Esophagus (tissue), 2 donors: ENCODE measurements at regions not wholly inside any gene's neighbourhood (a gene's known extent, or its start where the extent isn't known, plus 50 kb on each side); places are given as distances from the start of the nearest gene placed in this dataset.

Experiments used
- H3K27ac ChIP-seq, 2 donors: one replicate each; pipeline ENCODE4 v1.5.1; 2013; ENCODE audit warnings: low read depth in 2 of 2, mild to moderate bottlenecking in 2 of 2, inconsistent platforms in 1 of 2, low read length in 1 of 2, moderate library complexity in 1 of 2
- H3K27me3 ChIP-seq, 2 donors: one replicate each; pipeline ENCODE4 v1.6.1; 2013; ENCODE audit warnings: low read length in 2 of 2, control low read depth in 1 of 2, mild to moderate bottlenecking in 1 of 2; ENCODE audit not compliant: insufficient read depth in 2 of 2, control insufficient read depth in 1 of 2
- H3K36me3 ChIP-seq, 2 donors: one replicate each; pipeline ENCODE4 v1.6.1; 2013; ENCODE audit warnings: low read length in 1 of 2; ENCODE audit not compliant: control insufficient read depth in 2 of 2, insufficient read depth in 2 of 2
- H3K4me1 ChIP-seq, 2 donors: one replicate each; pipeline ENCODE4 v1.6.1; 2013; ENCODE audit warnings: low read length in 1 of 2; ENCODE audit not compliant: control insufficient read depth in 2 of 2, insufficient read depth in 2 of 2
- H3K4me3 ChIP-seq, 2 donors: one replicate each; pipeline ENCODE4 v1.5.1; 2013; ENCODE audit warnings: low read length in 2 of 2, mild to moderate bottlenecking in 2 of 2, low read depth in 1 of 2, moderate library complexity in 1 of 2
- H3K9me3 ChIP-seq, 2 donors: one replicate each; pipeline ENCODE4 v1.6.1; 2013; ENCODE audit warnings: mild to moderate bottlenecking in 2 of 2, low read depth in 1 of 2, low read length in 1 of 2, moderate library complexity in 1 of 2; ENCODE audit not compliant: control insufficient read depth in 2 of 2, insufficient read depth in 1 of 2
- WGBS, 2 donors: extraction: QIAGEN DNeasy Blood & Tissue Kit; methylation state at CpG; one replicate each; pipeline ENCODE4 v1.1.7; 2013; 5-methylcytosine and 5-hydroxymethylcytosine counted together
- donor health status: healthy with polysubstance abuse.
- donor health status: Bipolar disorder and iron deficiency.

DNA sequence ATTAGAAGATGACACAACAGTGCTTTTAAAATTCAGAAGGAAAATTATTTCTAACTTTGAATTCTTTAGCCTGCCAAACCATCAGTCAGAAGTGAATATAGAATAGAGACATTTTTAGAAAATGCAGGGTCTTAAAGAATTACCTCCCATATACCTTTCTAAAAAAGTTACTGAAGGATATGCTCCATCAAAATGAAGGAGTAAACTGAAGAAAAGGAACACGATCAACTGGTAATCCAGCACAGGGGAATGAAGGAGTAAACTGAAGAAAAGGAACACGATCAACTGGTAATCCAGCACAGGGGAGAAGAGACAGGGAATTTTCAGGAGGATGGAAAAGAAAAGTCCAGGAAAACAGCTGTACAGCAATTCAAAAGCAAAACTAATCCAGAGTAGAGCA is 75.4 kb upstream of the LDLRAD3 start:
- H3K4me3 ChIP-seq = no peak overlapping the region
- no peaks in the 10 kb centered on the region for H3K27me3 ChIP-seq
- 88 to 97% methylated on average over 2 of the region's 2 CpGs for WGBS, 2 donors
- no peaks in the 10 kb centered on the region for H3K36me3 ChIP-seq
- no peaks in the 10 kb centered on the region for H3K4me1 ChIP-seq
- H3K9me3 ChIP-seq = no peaks in the 10 kb centered on the region
- no peak overlapping the region for H3K27ac ChIP-seq

GRCh38 chr11:35873721-35874120 is 70.1 kb upstream of the LDLRAD3 start:
- H3K27ac ChIP-seq = no peak overlapping the region
- H3K4me1 ChIP-seq = no peaks in the 10 kb centered on the region
- H3K36me3 ChIP-seq = no peaks in the 10 kb centered on the region
- no peaks in the 10 kb centered on the region for H3K9me3 ChIP-seq
- no peaks in the 10 kb centered on the region for H3K27me3 ChIP-seq
- 45 to 58% methylated on average over 3 of the region's 3 CpGs for WGBS, 2 donors
- H3K4me3 ChIP-seq = no peak overlapping the region

GRCh38 chr11:35874751-35875450 is 69.0 kb upstream of the LDLRAD3 start:
- H3K4me3 ChIP-seq = no peak overlapping the region
- no peak overlapping the region for H3K27ac ChIP-seq
- no peaks in the 10 kb centered on the region for H3K27me3 ChIP-seq
- no peaks in the 10 kb centered on the region for H3K36me3 ChIP-seq
- H3K4me1 ChIP-seq = no peaks in the 10 kb centered on the region
- WGBS, 2 donors = 72 to 84% methylated on average over 7 of the region's 7 CpGs
- H3K9me3 ChIP-seq = no peaks in the 10 kb centered on the region

DNA sequence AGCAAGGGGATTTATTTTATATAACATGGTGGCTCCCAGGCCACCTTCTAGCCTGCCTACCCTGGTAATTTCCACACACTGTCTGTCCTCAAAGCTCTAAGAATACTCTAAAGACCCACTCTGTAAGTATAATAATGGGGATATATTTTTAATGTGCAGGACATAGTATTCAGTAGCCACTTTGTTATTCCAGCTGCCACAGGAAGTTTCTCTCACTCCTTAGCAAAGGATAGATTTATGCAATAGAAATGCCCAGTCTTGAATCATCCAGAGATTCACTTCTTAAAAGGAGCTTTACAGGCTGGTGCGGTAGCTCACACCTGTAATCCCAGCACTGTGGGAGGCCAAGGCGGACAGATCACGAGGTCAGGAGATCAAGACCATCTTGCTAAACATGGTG is 68.4 kb upstream of the LDLRAD3 start:
- Histone ChIP-seq H3K9me3 (no peaks in the 10 kb centered on the region), H3K4me1 (no peaks in the 10 kb centered on the region), H3K27ac (no peak overlapping the region), H3K4me3 (no peak overlapping the region), H3K27me3 (no peaks in the 10 kb centered on the region), H3K36me3 (no peaks in the 10 kb centered on the region)
- 84 to 85% methylated on average over 3 of the region's 3 CpGs for WGBS, 2 donors

GRCh38 chr11:35876786-35877185 is 67.1 kb upstream of the LDLRAD3 start:
- WGBS, 2 donors = 84 to 95% methylated on average over 4 of the region's 4 CpGs
- Histone ChIP-seq H3K4me1 (no peaks in the 10 kb centered on the region), H3K9me3 (no peaks in the 10 kb centered on the region), H3K27ac (no peak overlapping the region), H3K27me3 (no peaks in the 10 kb centered on the region), H3K4me3 (no peak overlapping the region), H3K36me3 (no peaks in the 10 kb centered on the region)

- no peak overlapping the region for H3K27ac ChIP-seq
- no peaks in the 10 kb centered on the region for H3K36me3 ChIP-seq
- H3K4me1 ChIP-seq = no peaks in the 10 kb centered on the region
- H3K4me3 ChIP-seq = no peak overlapping the region
- H3K9me3 ChIP-seq = no peaks in the 10 kb centered on the region
- 76% methylated on average over 3 of the region's 3 CpGs for WGBS, 2 donors
- H3K27me3 ChIP-seq = no peaks in the 10 kb centered on the region
Observed at GRCh38 chr11:35878741-35879140, 65.1 kb upstream of the LDLRAD3 start.

DNA sequence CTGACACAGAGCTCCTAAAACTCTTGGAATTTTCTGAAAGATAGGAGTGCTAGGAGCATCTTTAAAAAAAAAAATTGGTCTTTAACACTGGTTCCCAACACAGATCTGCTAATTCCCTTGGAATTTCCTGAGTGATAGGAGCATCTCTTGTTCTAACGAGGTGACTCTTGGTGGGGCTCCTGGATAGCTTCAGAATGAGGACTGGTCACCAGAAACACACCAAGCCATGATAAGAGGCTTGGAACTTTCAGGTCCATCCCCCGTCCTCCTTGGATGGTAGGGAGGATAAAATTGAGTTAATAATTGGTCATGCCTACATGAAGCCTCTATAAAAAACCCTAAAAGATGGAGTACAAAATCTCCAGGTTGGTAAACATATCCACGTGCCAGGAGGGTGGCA is 64.5 kb upstream of the LDLRAD3 start:
- Histone ChIP-seq H3K36me3 (no peaks in the 10 kb centered on the region), H3K9me3 (no peaks in the 10 kb centered on the region), H3K4me1 (no peaks in the 10 kb centered on the region), H3K4me3 (no peak overlapping the region), H3K27ac (no peak overlapping the region), H3K27me3 (no peaks in the 10 kb centered on the region)
- WGBS, 2 donors = 63 to 73% methylated on average over 3 of the region's 3 CpGs

- 78 to 83% methylated on average over 2 of the region's 2 CpGs for WGBS, 2 donors
Observed at GRCh38 chr11:35886759-35887158, 57.1 kb upstream of the LDLRAD3 start.

GRCh38 chr11:35887737-35888136 is 56.1 kb upstream of the LDLRAD3 start:
- Histone ChIP-seq H3K27ac (peak overlapping the region; percentile 50 to 76), H3K4me1 (peaks cover 2% of the 10 kb centered on the region in 2 donors), H3K9me3 (no peaks in the 10 kb centered on the region), H3K4me3 (no peak overlapping the region), H3K36me3 (no peaks in the 10 kb centered on the region), H3K27me3 (no peaks in the 10 kb centered on the region)
- WGBS, 2 donors = 53 to 68% methylated on average over 3 of the region's 3 CpGs

More at GRCh38 chr11:35886759-35887158, 57.1 kb upstream of the LDLRAD3 start:
- no peaks in the 10 kb centered on the region for H3K27me3 ChIP-seq
- peaks cover 2% of the 10 kb centered on the region in 2 donors for H3K4me1 ChIP-seq
- H3K9me3 ChIP-seq = no peaks in the 10 kb centered on the region
- H3K27ac ChIP-seq = no peak overlapping the region
- no peak overlapping the region for H3K4me3 ChIP-seq
- H3K36me3 ChIP-seq = no peaks in the 10 kb centered on the region

GRCh38 chr11:35888961-35889360 is 54.9 kb upstream of the LDLRAD3 start:
- Histone ChIP-seq H3K4me3 (no peak overlapping the region), H3K27ac (peak overlapping the region; percentile 13 to 76), H3K4me1 (peaks cover 2 to 4% of the 10 kb centered on the region in 2 donors), H3K9me3 (no peaks in the 10 kb centered on the region), H3K27me3 (no peaks in the 10 kb centered on the region), H3K36me3 (no peaks in the 10 kb centered on the region)
- 83 to 86% methylated on average over 3 of the region's 3 CpGs for WGBS, 2 donors
